Naive thymus-derived CD8-positive, alpha-beta T cell (primary cell): ENCODE measurements at regions not wholly inside any gene's neighbourhood (a gene's known extent, or its start where the extent isn't known, plus 50 kb on each side); places are given as distances from the start of the nearest gene placed in this dataset.

Experiments
- ATAC-seq, 2 donors: fragments of 150-1000 bp; cut with Tn5 transposase in 1 of 2; sonication (Bioruptor Pico), chemical (Tn5 transposase) in 1 of 2; 1 replicate in 1 of 2; 2 replicates in 1 of 2; pipeline ENCODE4 v1.10.0; 2021; ENCODE audit warnings: mild to moderate bottlenecking in 2 of 2, moderate library complexity in 2 of 2
- POLR2A ChIA-PET: fragments of 350-600 bp; sonication (Branson Sonifier 250); formaldehyde crosslinking; loops from one replicate; lab custom pipeline; 2021; ENCODE audit warnings: antibody characterized with exemption; lab: Charles Lee
- DNase-seq, 10 donors: peaks; one replicate each; pipeline versions ENCODE4 v3.0.0 to v3.0.0-alpha.2; 2020 to 2022
- H3K27ac Mint-ChIP-seq, 10 donors: one replicate each; pipeline ENCODE4 v1.8.0; 2020 to 2022; ENCODE audit warnings: mild to moderate bottlenecking in 10 of 10, mixed read lengths in 10 of 10, moderate library complexity in 4 of 10, inconsistent platforms in 1 of 10
- H3K27me3 Mint-ChIP-seq, 5 donors: one replicate each; pipeline ENCODE4 v1.8.0; 2021 to 2022; ENCODE audit warnings: mixed read lengths in 5 of 5
- H3K36me3 Mint-ChIP-seq, 3 donors: one replicate each; pipeline ENCODE4 v1.8.0; 2020 to 2022; ENCODE audit warnings: mixed read lengths in 3 of 3, mild to moderate bottlenecking in 2 of 3, inconsistent platforms in 1 of 3
- H3K4me1 Mint-ChIP-seq, 4 donors: one replicate each; pipeline ENCODE4 v1.8.0; 2021 to 2022; ENCODE audit warnings: mixed read lengths in 4 of 4
- H3K4me3 Mint-ChIP-seq, 10 donors: one replicate each; pipeline ENCODE4 v1.8.0; 2020 to 2022; ENCODE audit warnings: mild to moderate bottlenecking in 10 of 10, mixed read lengths in 10 of 10, moderate library complexity in 6 of 10, inconsistent platforms in 1 of 10
- H3K9me3 Mint-ChIP-seq, 9 donors: one replicate each; pipeline ENCODE4 v1.8.0; 2020 to 2022; ENCODE audit warnings: mixed read lengths in 9 of 9, mild to moderate bottlenecking in 3 of 9, inconsistent platforms in 1 of 9, moderate library complexity in 1 of 9

DNA sequence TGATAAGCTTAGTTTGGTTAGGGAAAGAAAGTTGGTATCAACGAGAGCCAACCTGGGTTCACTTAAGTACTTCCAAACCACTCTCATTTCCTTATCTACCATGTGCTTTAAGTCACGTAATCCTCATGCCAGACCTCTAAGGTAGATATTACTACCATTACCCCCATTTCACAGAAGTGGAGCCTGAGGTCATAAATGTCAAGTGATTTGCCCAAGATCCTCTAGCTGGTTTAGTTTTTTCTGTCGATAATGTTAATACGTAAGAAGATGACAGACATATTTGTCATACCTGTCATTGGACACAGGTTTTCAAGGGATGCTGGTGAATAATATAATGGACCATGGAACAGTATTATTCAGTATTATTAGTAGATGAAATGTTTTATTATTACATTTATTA is 197.4 kb upstream of the MKLN1 start:
- H3K36me3 Mint-ChIP-seq = no peaks in the 10 kb centered on the region
- no peak overlapping the region for H3K4me3 Mint-ChIP-seq
- no peak overlapping the region for H3K27ac Mint-ChIP-seq
- no peaks in the 10 kb centered on the region for H3K9me3 Mint-ChIP-seq
- POLR2A ChIA-PET = no interaction called here
- DNase-seq (no peak), ATAC-seq (no peak)
- H3K4me1 Mint-ChIP-seq = peaks cover 0 to 3% (median 0%) of the 10 kb centered on the region in 4 donors
- no peaks in the 10 kb centered on the region for H3K27me3 Mint-ChIP-seq

GRCh38 chr7:131131012-131131745 is 196.5 kb upstream of the MKLN1 start:
- POLR2A ChIA-PET = no interaction called here
- Mint-ChIP-seq H3K27ac (no peak overlapping the region), H3K36me3 (no peaks in the 10 kb centered on the region), H3K27me3 (no peaks in the 10 kb centered on the region), H3K4me3 (no peak overlapping the region), H3K9me3 (no peaks in the 10 kb centered on the region), H3K4me1 (peaks cover 0 to 3% (median 0%) of the 10 kb centered on the region in 4 donors)
- DNase-seq (no peak), ATAC-seq (no peak)

DNA sequence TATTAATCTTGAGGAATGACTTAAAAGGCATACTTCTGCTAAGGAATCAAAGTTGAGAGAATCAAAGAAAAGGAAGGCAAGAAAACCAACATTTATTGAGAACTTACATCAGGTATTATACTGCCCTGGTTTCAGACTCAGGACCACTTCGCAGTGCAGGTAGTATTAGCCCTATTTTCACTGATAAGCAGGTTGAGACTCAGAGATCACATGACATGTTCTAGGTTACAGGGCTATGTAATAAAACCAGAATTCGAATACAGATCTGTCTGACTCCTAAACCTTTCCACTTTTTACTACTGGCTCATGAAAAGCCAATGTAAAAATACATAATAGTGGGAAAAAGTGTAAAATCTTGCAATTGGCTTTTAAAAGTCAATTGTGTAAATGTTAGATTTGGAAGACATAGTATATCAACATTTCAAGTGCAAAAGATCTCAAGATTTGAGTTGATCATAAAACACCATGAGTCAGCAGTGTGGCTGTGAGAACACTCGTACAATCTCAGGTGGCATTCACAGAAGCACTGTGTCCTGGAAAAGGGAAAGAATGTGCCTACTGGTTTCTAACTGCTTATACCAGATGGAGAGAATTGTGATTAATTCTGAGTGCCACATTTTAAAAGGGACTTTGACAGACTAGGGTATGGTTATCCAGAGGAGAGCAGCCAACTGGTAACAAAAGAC is 195.8 kb upstream of the MKLN1 start:
- H3K27me3 Mint-ChIP-seq = no peaks in the 10 kb centered on the region
- DNase-seq (no peak), ATAC-seq (no peak)
- H3K4me1 Mint-ChIP-seq = peaks cover 0 to 4% (median 1%) of the 10 kb centered on the region in 4 donors
- no peaks in the 10 kb centered on the region for H3K9me3 Mint-ChIP-seq
- H3K36me3 Mint-ChIP-seq = no peaks in the 10 kb centered on the region
- H3K27ac Mint-ChIP-seq = peak overlapping the region in 2 of 10 donors; percentile 3 to 14
- POLR2A ChIA-PET = no interaction called here
- H3K4me3 Mint-ChIP-seq = no peak overlapping the region

DNA sequence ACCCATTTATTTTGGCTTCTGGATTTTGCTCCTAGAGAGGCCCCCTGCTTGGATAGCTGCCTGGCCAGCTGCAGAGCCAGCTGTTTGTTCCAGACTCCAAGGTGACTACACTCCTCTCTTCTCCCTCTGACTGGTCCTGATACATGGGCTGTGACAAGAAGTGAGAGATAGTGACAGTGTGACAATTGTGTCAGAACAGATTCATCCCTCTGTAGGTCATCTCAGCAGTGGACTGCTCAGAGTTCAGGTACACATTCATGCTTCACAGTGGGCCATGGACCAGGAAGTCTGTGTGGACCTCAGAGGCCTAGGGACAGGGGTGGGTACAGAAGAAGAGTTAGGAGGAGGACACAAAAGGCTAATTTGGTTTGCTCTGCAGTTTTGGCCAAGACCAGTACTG is 188.2 kb upstream of the MKLN1 start:
- DNase-seq (no peak), ATAC-seq (no peak)
- Mint-ChIP-seq H3K27ac (peak overlapping the region in 2 of 10 donors; percentile 31 to 37), H3K4me1 (peaks cover 0 to 6% (median 0%) of the 10 kb centered on the region in 4 donors), H3K36me3 (no peaks in the 10 kb centered on the region), H3K27me3 (no peaks in the 10 kb centered on the region), H3K4me3 (no peak overlapping the region), H3K9me3 (no peaks in the 10 kb centered on the region)
- POLR2A ChIA-PET = no interaction called here

- Mint-ChIP-seq H3K36me3 (no peaks in the 10 kb centered on the region), H3K27me3 (no peaks in the 10 kb centered on the region), H3K27ac (peak overlapping the region in 1 of 10 donors; percentile 2), H3K4me1 (peaks cover 0 to 6% (median 0%) of the 10 kb centered on the region in 4 donors), H3K4me3 (no peak overlapping the region), H3K9me3 (no peaks in the 10 kb centered on the region)
- no peak for DNase-seq
- POLR2A ChIA-PET = no interaction called here
- ATAC-seq = no peak
These were observed 186.2 kb upstream of the MKLN1 start for GRCh38 chr7:131141443-131141967.

GRCh38 chr7:131143869-131144268 is 183.8 kb upstream of the MKLN1 start:
- POLR2A ChIA-PET = no interaction called here
- no peak for DNase-seq
- Mint-ChIP-seq H3K9me3 (no peaks in the 10 kb centered on the region), H3K27me3 (no peaks in the 10 kb centered on the region), H3K27ac (no peak overlapping the region), H3K4me1 (no peaks in the 10 kb centered on the region), H3K36me3 (no peaks in the 10 kb centered on the region), H3K4me3 (no peak overlapping the region)
- ATAC-seq = no peak

- ATAC-seq = no peak
- no peak overlapping the region for H3K4me3 Mint-ChIP-seq
- no peak for DNase-seq
- H3K27me3 Mint-ChIP-seq = peaks cover 0 to 2% (median 0%) of the 10 kb centered on the region in 5 donors
- no peaks in the 10 kb centered on the region for H3K36me3 Mint-ChIP-seq
- POLR2A ChIA-PET = no interaction called here
- H3K27ac Mint-ChIP-seq = no peak overlapping the region
- no peaks in the 10 kb centered on the region for H3K9me3 Mint-ChIP-seq
- no peaks in the 10 kb centered on the region for H3K4me1 Mint-ChIP-seq
These were observed 182.7 kb upstream of the MKLN1 start for GRCh38 chr7:131145026-131145425.

DNA sequence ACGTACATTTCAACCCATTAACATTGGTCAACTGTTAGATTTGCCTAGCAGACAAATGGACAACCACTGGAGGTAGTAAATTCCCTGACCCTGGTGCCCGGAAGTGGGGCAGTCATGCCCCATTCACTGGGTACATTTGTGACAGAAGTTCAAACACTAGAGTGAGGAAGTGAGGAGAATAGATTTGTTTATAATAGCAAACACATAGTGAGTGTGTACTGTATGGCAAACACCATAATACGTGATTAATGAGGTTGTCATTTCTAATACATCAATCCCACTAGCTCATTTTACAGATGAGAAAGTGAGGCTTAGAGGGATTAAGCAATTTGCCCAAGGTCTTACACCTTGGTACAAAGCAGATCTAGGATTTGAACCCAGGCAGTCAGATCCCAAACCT is 181.9 kb upstream of the MKLN1 start:
- Mint-ChIP-seq H3K9me3 (no peaks in the 10 kb centered on the region), H3K27ac (no peak overlapping the region), H3K36me3 (no peaks in the 10 kb centered on the region), H3K27me3 (peaks cover 0 to 3% (median 0%) of the 10 kb centered on the region in 5 donors), H3K4me3 (no peak overlapping the region), H3K4me1 (no peaks in the 10 kb centered on the region)
- DNase-seq (no peak), ATAC-seq (no peak)
- POLR2A ChIA-PET = no interaction called here

- H3K4me1 Mint-ChIP-seq = no peaks in the 10 kb centered on the region
- peak overlapping the region in 1 of 10 donors; percentile 31 for H3K27ac Mint-ChIP-seq
- POLR2A ChIA-PET = interaction anchor here (1.1 kb wide), 1 partner anchor 40 kb away, joined by 5 read pairs; no protein-coding TSS in a partner anchor
- no peak overlapping the region for H3K4me3 Mint-ChIP-seq
- peaks cover 0 to 3% (median 0%) of the 10 kb centered on the region in 5 donors for H3K27me3 Mint-ChIP-seq
- DNase-seq (no peak), ATAC-seq (no peak)
- H3K9me3 Mint-ChIP-seq = no peaks in the 10 kb centered on the region
- H3K36me3 Mint-ChIP-seq = no peaks in the 10 kb centered on the region
These were observed 180.1 kb upstream of the MKLN1 start for GRCh38 chr7:131147604-131148003.

DNA sequence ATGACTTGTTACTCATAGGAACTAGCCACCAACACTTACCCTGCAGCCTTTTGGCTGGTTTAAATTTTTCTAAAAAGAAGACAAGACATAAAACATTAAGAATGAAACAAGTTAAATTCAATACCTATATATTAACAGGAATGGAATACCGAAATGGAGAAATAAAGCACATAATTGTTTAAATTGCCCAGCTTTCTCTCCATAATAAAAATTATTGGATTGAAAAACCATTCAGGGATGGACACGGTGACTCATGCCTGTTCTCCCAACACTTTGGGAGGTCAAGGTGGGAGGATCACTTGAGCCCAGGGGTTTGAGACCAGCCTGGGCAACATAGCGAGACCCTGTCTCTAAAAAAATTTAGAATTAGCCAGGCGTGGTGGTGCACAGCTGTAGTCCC is 179.4 kb upstream of the MKLN1 start:
- POLR2A ChIA-PET = interaction anchor here (1.1 kb wide), 1 partner anchor 41 kb away, joined by 5 read pairs; no protein-coding TSS in a partner anchor
- Mint-ChIP-seq H3K36me3 (no peaks in the 10 kb centered on the region), H3K4me1 (no peaks in the 10 kb centered on the region), H3K9me3 (no peaks in the 10 kb centered on the region), H3K27me3 (peaks cover 0 to 3% (median 0%) of the 10 kb centered on the region in 5 donors), H3K27ac (peak overlapping the region in 1 of 10 donors; percentile 12), H3K4me3 (no peak overlapping the region)
- ATAC-seq = no peak
- no peak for DNase-seq

DNA sequence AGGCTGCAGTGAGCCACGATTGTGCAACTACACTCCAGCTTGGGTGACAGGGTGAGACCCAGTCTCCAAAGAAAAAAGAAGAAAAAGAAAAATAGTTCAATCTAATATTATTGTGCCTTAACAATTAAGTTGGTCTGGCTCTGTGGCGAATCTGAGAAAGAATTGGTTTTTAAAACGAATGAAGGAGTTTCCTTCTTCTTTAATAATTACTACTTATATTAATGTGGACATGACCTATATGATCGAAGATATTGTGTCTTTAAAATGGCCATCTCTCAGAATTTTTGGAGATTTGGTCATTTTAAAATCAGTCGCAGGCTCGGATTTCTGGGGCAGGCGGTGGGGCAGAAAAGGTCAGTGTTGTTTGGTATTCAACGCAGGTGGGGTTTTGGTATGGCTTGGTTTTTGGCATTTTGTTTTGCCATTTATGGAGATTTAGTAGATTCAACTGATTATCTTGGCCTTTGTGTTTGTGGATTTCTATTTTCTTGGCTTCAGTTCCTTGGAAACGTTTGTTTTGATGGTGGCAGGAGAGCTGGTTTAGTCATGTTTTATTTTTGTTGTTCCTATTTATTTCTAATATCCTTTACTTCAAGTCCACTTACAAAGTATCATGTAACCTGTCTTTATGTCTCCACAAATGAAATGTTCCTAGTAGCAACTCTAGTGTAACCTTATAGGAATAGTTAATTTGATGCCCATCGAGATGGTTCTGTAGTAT is 178.8 kb upstream of the MKLN1 start:
- peaks cover 0 to 3% (median 0%) of the 10 kb centered on the region in 5 donors for H3K27me3 Mint-ChIP-seq
- POLR2A ChIA-PET = no interaction called here

DNA sequence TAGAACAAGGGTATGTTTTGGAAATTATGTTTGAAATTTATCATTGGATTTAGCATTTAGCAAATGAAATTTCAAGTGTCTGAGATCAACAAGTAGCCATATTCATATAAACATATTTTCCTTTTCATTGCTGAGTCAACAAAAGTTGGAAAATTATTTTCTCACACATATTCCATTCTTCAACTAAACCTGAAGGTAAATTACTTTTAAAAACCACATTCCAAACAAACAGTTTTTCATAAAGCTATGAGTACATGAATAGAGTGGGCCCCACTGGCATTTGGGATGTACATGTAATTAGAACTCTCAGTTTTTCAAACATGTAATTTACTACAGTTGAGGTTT is 178.3 kb upstream of the MKLN1 start:
- ATAC-seq = no peak

More for the DNA sequence above, 178.8 kb upstream of the MKLN1 start:
- Mint-ChIP-seq H3K36me3 (no peaks in the 10 kb centered on the region), H3K27ac (no peak overlapping the region), H3K4me1 (no peaks in the 10 kb centered on the region), H3K9me3 (no peaks in the 10 kb centered on the region), H3K4me3 (no peak overlapping the region)
- no peak for ATAC-seq
- DNase-seq = no peak

GRCh38 chr7:131149840-131150239 is 177.8 kb upstream of the MKLN1 start:
- H3K4me1 Mint-ChIP-seq = no peaks in the 10 kb centered on the region
- H3K9me3 Mint-ChIP-seq = no peaks in the 10 kb centered on the region
- H3K27me3 Mint-ChIP-seq = peaks cover 0 to 3% (median 0%) of the 10 kb centered on the region in 5 donors
- POLR2A ChIA-PET = no interaction called here
- H3K36me3 Mint-ChIP-seq = no peaks in the 10 kb centered on the region
- no peak for ATAC-seq
- no peak for DNase-seq
- H3K27ac Mint-ChIP-seq = no peak overlapping the region
- H3K4me3 Mint-ChIP-seq = no peak overlapping the region

More for the DNA sequence above, 178.3 kb upstream of the MKLN1 start:
- H3K27ac Mint-ChIP-seq = no peak overlapping the region
- H3K36me3 Mint-ChIP-seq = no peaks in the 10 kb centered on the region
- no peak overlapping the region for H3K4me3 Mint-ChIP-seq
- DNase-seq = no peak
- H3K4me1 Mint-ChIP-seq = no peaks in the 10 kb centered on the region
- peaks cover 0 to 3% (median 0%) of the 10 kb centered on the region in 5 donors for H3K27me3 Mint-ChIP-seq
- POLR2A ChIA-PET = no interaction called here
- no peaks in the 10 kb centered on the region for H3K9me3 Mint-ChIP-seq
